Activated CD8-positive, alpha-beta memory T cell treated with anti-CD3 and anti-CD28 coated beads for 36 hours (primary cell): ENCODE measurements at regions not wholly inside any gene's neighbourhood (a gene's known extent, or its start where the extent isn't known, plus 50 kb on each side); places are given as distances from the start of the nearest gene placed in this dataset.

ENCODE experiments used
- CTCF ChIA-PET: fragments of 350-600 bp; sonication (Branson Sonifier 250); formaldehyde crosslinking; loops from one replicate; lab custom pipeline; 2021; ENCODE audit warnings: antibody characterized with exemption; lab: Charles Lee
- POLR2A ChIA-PET: fragments of 350-600 bp; sonication (Branson Sonifier 250); formaldehyde crosslinking; loops from one replicate; lab custom pipeline; 2021; ENCODE audit warnings: antibody characterized with exemption; lab: Charles Lee

- ChIA-PET CTCF (no interaction called here), POLR2A (no interaction called here)
These were observed 196.4 kb downstream of the QDPR start for GRCh38 chr4:17315459-17315858.

- POLR2A ChIA-PET: no interaction called here
- CTCF ChIA-PET: no interaction called here
These were observed 198.7 kb downstream of the QDPR start for GRCh38 chr4:17313194-17313593.

- POLR2A ChIA-PET: no interaction called here
- CTCF ChIA-PET: no interaction called here
These were observed 201.6 kb downstream of the QDPR start for GRCh38 chr4:17310269-17310652.

- POLR2A ChIA-PET: no interaction called here
- CTCF ChIA-PET: no interaction called here
These were observed 202.2 kb downstream of the QDPR start for GRCh38 chr4:17309567-17310268.

- ChIA-PET POLR2A (no interaction called here), CTCF (no interaction called here)
These were observed 210.0 kb downstream of the QDPR start for GRCh38 chr4:17301869-17302268.

- CTCF ChIA-PET: no interaction called here
- POLR2A ChIA-PET: no interaction called here
These were observed 210.6 kb downstream of the QDPR start for GRCh38 chr4:17301266-17301665.

- POLR2A ChIA-PET: no interaction called here
These were observed 214.7 kb downstream of the QDPR start for GRCh38 chr4:17296921-17297890.

GRCh38 chr4:17293901-17294300 lies 218.0 kb downstream of the QDPR start:
- ChIA-PET POLR2A (no interaction called here), CTCF (no interaction called here)

More at GRCh38 chr4:17296921-17297890, 214.7 kb downstream of the QDPR start:
- CTCF ChIA-PET: no interaction called here

- POLR2A ChIA-PET: no interaction called here
- CTCF ChIA-PET: no interaction called here
These were observed 223.7 kb downstream of the QDPR start for GRCh38 chr4:17288151-17288550.

GRCh38 chr4:17286752-17287460 lies 225.0 kb downstream of the QDPR start:
- ChIA-PET CTCF (no interaction called here), POLR2A (no interaction called here)

GRCh38 chr4:17285747-17286146 lies 226.1 kb downstream of the QDPR start:
- ChIA-PET POLR2A (no interaction called here), CTCF (no interaction called here)

- CTCF ChIA-PET: no interaction called here
- POLR2A ChIA-PET: no interaction called here
These were observed 227.3 kb downstream of the QDPR start for GRCh38 chr4:17284323-17285175.

- POLR2A ChIA-PET: no interaction called here
- CTCF ChIA-PET: no interaction called here
These were observed 228.1 kb downstream of the QDPR start for GRCh38 chr4:17283832-17284231.

- ChIA-PET CTCF (no interaction called here), POLR2A (no interaction called here)
These were observed 228.6 kb downstream of the QDPR start for GRCh38 chr4:17283251-17283650.

GRCh38 chr4:17280261-17281018 lies 231.4 kb downstream of the QDPR start:
- CTCF ChIA-PET: no interaction called here
- POLR2A ChIA-PET: no interaction called here

GRCh38 chr4:17276776-17277175 lies 235.1 kb downstream of the QDPR start:
- POLR2A ChIA-PET: no interaction called here

GRCh38 chr4:17275836-17276235 lies 236.1 kb downstream of the QDPR start:
- POLR2A ChIA-PET: no interaction called here
- CTCF ChIA-PET: no interaction called here

More at GRCh38 chr4:17276776-17277175, 235.1 kb downstream of the QDPR start:
- CTCF ChIA-PET: no interaction called here

- ChIA-PET CTCF (no interaction called here), POLR2A (no interaction called here)
These were observed 238.8 kb downstream of the QDPR start for GRCh38 chr4:17273047-17273446.

GRCh38 chr4:17272154-17272553 lies 239.7 kb downstream of the QDPR start:
- POLR2A ChIA-PET: no interaction called here
- CTCF ChIA-PET: no interaction called here
